ENCODE measurements at regions not wholly inside any gene's neighbourhood (a gene's known extent, or its start where the extent isn't known, plus 50 kb on each side); places are given as distances from the start of the nearest gene placed in this dataset.

DNA sequence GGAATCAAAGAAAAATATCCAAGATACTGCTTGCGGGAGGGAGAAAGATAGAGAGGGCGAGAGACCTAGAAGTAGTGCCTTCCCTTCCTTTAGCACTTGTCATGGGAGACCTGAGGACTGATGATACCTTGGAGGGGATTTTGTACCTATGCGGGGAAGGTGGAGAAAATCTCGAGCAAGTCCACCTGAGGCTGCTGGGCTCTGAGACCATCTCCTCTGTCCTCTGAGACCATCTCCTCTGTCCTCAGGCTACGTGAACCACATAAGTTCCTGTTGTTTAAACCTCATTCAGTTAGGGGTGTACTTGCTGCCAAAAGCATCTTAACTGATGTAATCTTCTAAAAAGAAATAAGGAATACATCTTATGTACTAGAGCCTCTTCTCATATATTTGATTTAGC, 164.9 kb downstream of the NR2F2 start:
- H3K4me3 ChIP-seq (replicated peaks; ENCODE audit: low read depth, low read length) = no peak overlapping the region
- no peak for DNase-seq (ENCODE audit: extremely low read depth, low read depth)
- TF ChIP-seq, protein P1, sequence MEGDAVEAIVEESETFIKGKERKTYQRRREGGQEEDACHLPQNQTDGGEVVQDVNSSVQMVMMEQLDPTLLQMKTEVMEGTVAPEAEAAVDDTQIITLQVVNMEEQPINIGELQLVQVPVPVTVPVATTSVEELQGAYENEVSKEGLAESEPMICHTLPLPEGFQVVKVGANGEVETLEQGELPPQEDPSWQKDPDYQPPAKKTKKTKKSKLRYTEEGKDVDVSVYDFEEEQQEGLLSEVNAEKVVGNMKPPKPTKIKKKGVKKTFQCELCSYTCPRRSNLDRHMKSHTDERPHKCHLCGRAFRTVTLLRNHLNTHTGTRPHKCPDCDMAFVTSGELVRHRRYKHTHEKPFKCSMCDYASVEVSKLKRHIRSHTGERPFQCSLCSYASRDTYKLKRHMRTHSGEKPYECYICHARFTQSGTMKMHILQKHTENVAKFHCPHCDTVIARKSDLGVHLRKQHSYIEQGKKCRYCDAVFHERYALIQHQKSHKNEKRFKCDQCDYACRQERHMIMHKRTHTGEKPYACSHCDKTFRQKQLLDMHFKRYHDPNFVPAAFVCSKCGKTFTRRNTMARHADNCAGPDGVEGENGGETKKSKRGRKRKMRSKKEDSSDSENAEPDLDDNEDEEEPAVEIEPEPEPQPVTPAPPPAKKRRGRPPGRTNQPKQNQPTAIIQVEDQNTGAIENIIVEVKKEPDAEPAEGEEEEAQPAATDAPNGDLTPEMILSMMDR (IDR thresholded peaks at IDR 0.05; ENCODE audit: low read depth, low read length, missing control alignments) = no peak

DNA sequence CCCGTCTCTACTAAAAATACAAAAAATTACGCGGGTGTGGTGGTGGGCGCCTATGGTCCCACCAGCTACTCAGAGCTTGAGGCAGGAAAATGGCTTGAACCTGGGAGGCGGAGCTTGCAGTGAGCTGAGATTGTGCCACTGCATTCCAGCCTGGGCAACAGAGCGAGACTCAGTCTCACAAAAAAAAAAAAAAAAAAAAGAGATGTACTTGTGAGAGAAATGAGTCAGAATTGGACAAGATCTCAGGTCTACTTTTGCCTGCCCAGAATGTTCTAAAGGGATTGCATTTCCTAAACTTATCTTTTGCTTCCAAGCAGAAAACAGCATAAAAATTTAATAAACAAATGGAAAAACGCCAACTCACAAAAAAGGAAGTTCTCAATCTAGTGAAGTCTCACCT, 167.5 kb downstream of the NR2F2 start:
- DNase-seq (ENCODE audit: extremely low read depth, low read depth) = no peak
- TF ChIP-seq, protein P1 (IDR thresholded peaks at IDR 0.05; ENCODE audit: low read depth, low read length, missing control alignments) = no peak
- no peak overlapping the region for H3K4me3 ChIP-seq (replicated peaks; ENCODE audit: low read depth, low read length)

DNA sequence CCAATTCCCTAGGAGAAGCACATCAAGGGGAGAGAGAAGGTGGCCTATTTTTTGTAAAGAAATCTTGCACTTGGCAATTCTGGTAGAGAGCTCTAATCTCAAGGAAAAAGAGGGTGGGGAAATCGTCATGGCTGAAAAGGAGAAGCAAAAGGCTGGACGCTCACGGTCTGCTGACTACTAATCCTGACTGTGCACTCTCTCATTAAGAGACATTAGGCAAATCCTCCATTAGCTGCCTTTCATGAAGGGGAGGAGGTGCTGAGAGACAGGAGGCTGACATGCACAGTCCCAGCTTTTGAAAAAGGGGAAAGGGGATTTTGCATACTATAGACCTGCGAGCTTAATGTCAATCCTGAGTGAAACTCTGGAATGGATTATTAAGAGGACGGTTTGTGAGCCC, 170.0 kb downstream of the NR2F2 start:
- H3K4me3 ChIP-seq (replicated peaks; ENCODE audit: low read depth, low read length) = no peak overlapping the region
- no peak for DNase-seq (ENCODE audit: extremely low read depth, low read depth)
- TF ChIP-seq, protein P1 (IDR thresholded peaks at IDR 0.05; ENCODE audit: low read depth, low read length, missing control alignments) = no peak

DNA sequence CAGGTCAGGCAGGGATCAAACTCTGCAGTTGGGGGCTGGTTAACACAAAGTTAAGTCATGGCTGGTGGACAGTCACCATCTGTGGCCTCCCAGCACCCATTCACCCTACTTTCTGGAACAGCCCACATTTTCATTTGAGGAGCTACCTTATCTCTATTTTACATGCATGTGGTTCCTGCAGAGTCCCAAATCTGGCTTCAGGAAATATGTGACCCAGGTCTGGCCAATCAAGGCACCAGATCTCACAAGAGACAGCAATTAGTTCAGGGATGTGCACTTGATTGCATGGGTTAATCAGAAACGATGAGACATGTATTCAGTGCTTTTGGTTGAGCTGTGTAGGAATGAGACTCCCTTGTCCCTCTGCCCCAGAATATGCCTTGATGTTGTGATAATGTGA, 170.9 kb downstream of the NR2F2 start:
- no peak for DNase-seq (ENCODE audit: extremely low read depth, low read depth)
- no peak overlapping the region for H3K4me3 ChIP-seq (replicated peaks; ENCODE audit: low read depth, low read length)
- TF ChIP-seq, protein P1 (IDR thresholded peaks at IDR 0.05; ENCODE audit: low read depth, low read length, missing control alignments) = no peak

DNA sequence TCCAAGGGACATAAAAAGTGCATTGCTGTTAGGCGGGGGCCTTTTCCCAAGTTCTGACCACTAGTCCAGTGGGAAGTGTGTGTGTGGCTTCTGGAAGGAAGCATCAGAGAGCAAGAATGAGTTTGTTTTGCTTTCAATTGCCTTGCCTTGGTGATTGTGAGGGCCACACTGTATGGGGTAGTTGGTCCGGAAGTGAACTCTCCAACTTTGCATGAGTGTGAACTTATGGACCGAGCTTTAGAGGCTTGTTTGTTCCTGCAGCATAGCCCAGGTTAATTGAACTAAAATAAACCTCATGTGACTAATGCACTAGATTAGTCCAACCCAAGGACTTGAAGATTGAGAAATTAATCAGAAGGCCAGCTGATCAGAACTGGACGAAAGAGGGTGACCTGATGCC, 171.7 kb downstream of the NR2F2 start:
- H3K4me3 ChIP-seq (replicated peaks; ENCODE audit: low read depth, low read length) = no peak overlapping the region
- TF ChIP-seq, protein P1 (IDR thresholded peaks at IDR 0.05; ENCODE audit: low read depth, low read length, missing control alignments) = no peak
- DNase-seq (ENCODE audit: extremely low read depth, low read depth) = no peak

DNA sequence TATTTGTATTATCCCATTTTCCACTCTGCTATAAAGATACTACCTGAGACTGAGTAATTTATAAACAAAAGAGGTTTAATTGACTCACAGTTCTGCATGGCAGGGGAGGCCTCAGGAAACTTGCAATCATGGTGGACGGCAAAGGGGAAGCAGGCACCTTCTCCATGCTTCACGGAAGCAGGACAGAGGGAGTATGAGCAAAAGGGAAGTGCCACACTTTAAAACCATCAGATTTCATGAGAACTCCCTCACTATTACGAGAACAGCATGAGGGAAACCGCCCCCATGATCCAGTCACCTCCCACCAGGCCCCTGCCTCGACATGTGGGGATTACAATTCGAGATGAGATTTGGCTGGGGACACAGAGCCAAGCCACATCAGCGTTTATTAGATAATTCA, 172.8 kb downstream of the NR2F2 start:
- no peak overlapping the region for H3K4me3 ChIP-seq (replicated peaks; ENCODE audit: low read depth, low read length)
- TF ChIP-seq, protein P1 (IDR thresholded peaks at IDR 0.05; ENCODE audit: low read depth, low read length, missing control alignments) = no peak
- no peak for DNase-seq (ENCODE audit: extremely low read depth, low read depth)

DNA sequence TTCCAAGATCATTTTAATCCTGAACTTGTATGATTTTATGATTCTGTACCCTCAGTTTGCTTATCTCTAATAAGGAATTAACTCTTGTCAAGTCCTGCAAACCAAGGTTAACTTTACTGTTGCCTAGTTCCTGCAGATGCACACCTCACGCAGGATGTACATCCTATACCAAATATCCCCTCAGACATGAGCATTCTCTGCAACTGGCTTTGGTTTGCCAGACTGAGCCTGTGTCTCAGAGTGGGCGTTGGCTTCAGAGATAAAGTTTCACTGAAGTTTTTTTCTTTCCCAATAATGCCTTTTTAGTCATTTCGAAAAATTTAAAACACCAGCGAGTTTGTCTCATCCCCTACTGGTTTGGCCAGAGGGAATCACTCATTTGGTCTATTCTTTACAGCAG, 173.9 kb downstream of the NR2F2 start:
- H3K4me3 ChIP-seq (replicated peaks; ENCODE audit: low read depth, low read length) = no peak overlapping the region
- TF ChIP-seq, protein P1 (IDR thresholded peaks at IDR 0.05; ENCODE audit: low read depth, low read length, missing control alignments) = no peak
- DNase-seq (ENCODE audit: extremely low read depth, low read depth) = no peak

All from HFF-Myc (cell line).